SK-N-SH (cell line): ENCODE measurements at regions not wholly inside any gene's neighbourhood (a gene's known extent, or its start where the extent isn't known, plus 50 kb on each side); places are given as distances from the start of the nearest gene placed in this dataset.

ENCODE experiments used
- CTCF ChIP-seq: fragments of 200-600 bp; sonication (generic); IDR thresholded peaks from 2 replicates; pipeline ENCODE4 v1.6.1; 2017; ENCODE audit warnings: antibody characterized with exemption, mild to moderate bottlenecking, moderate library complexity
- EP300 ChIP-seq, 2 experiments: IDR thresholded peaks; 2 replicates each; pipeline versions ENCODE4 v1.4.0 to v1.6.1; 2012; ENCODE audit warnings: borderline replicate concordance in 1 of 2, low read depth in 1 of 2, low read length in 1 of 2
- JUND ChIP-seq: IDR thresholded peaks from 2 replicates; pipeline ENCODE4 v1.4.0; 2012
- MXI1 ChIP-seq: IDR thresholded peaks from 2 replicates; pipeline ENCODE4 v1.6.1; 2012; ENCODE audit warnings: mild to moderate bottlenecking, low read depth, low read length, improper control_type of control experiment
- NRF1 ChIP-seq: IDR thresholded peaks from 2 replicates; pipeline ENCODE4 v1.6.1; 2012; ENCODE audit warnings: low read depth, mild to moderate bottlenecking, low read length
- PBX3 ChIP-seq: IDR thresholded peaks from 2 replicates; pipeline ENCODE4; 2012
- POLR2AphosphoS5 ChIP-seq: IDR thresholded peaks from 2 replicates; pipeline ENCODE4 v1.6.1; 2012; ENCODE audit warnings: low read depth, low read length
- RXRA ChIP-seq: IDR thresholded peaks from 2 replicates; pipeline ENCODE4 v1.4.0; 2012; ENCODE audit warnings: low read depth, mild to moderate bottlenecking, borderline replicate concordance
- SIN3A ChIP-seq: IDR thresholded peaks from 2 replicates; pipeline ENCODE4 v1.6.1; 2012; ENCODE audit warnings: low read depth, mild to moderate bottlenecking, low read length, moderate library complexity, borderline replicate concordance
- TCF12 ChIP-seq: IDR thresholded peaks from 2 replicates; pipeline ENCODE4 v1.4.0; 2012
- YY1 ChIP-seq: IDR thresholded peaks from 2 replicates; pipeline ENCODE4 v1.4.0; 2012; ENCODE audit warnings: low read depth, mild to moderate bottlenecking

- TF ChIP-seq CTCF (no peak), TCF12 (no peak), PBX3 (no peak), YY1 (no peak), POLR2AphosphoS5 (no peak), SIN3A (no peak), NRF1 (no peak), JUND (no peak), EP300 (IDR thresholded peaks at IDR 0.05; ENCODE audit: borderline replicate concordance in 1 of 2, low read depth in 1 of 2, low read length in 1 of 2) (no peak), MXI1 (no peak), RXRA (no peak)
These were observed 278.9 kb upstream of the HDAC4 start for GRCh38 chr2:239679755-239680154.
